GM21526 (cell line): ENCODE measurements at regions not wholly inside any gene's neighbourhood (a gene's known extent, or its start where the extent isn't known, plus 50 kb on each side); places are given as distances from the start of the nearest gene placed in this dataset.
"Not testable (repeated sequence)": the region's sequence is repeated elsewhere in the genome, so short reads cannot be mapped to it uniquely, and the experiment has no call there.

ENCODE experiments used
- ATAC-seq: cut with Tn5 transposase; IDR thresholded peaks from one replicate; pipeline ENCODE4 v1.9.1; 2021; ENCODE audit warnings: moderate library complexity; ENCODE audit not compliant: unreplicated experiment, low FRiP score

- no peak for ATAC-seq
Observed at GRCh38 chr6:6930223-6930880, 177.4 kb upstream of the RREB1 start.

- no peak for ATAC-seq
Observed at GRCh38 chr6:6931071-6932025, 176.4 kb upstream of the RREB1 start.

GRCh38 chr6:6932341-6932740, 175.4 kb upstream of the RREB1 start:
- ATAC-seq: no peak

- ATAC-seq: no peak
Observed at GRCh38 chr6:6932968-6933367, 174.8 kb upstream of the RREB1 start.

- ATAC-seq: no peak
Observed at GRCh38 chr6:6940031-6941025, 167.4 kb upstream of the RREB1 start.

GRCh38 chr6:6941201-6941600, 166.6 kb upstream of the RREB1 start:
- ATAC-seq: no peak

- ATAC-seq: no peak
Observed at GRCh38 chr6:6942091-6942490, 165.7 kb upstream of the RREB1 start.

- ATAC-seq: no peak
Observed at GRCh38 chr6:6942831-6943230, 164.9 kb upstream of the RREB1 start.

GRCh38 chr6:6943421-6943820, 164.3 kb upstream of the RREB1 start:
- ATAC-seq: no peak

GRCh38 chr6:6946206-6947155, 161.3 kb upstream of the RREB1 start:
- no peak for ATAC-seq

- ATAC-seq: no peak
Observed at GRCh38 chr6:6950373-6951145, 157.2 kb upstream of the RREB1 start.

- ATAC-seq: no peak
Observed at GRCh38 chr6:6951355-6951754, 156.4 kb upstream of the RREB1 start.

GRCh38 chr6:6952484-6952883, 155.3 kb upstream of the RREB1 start:
- no peak for ATAC-seq

GRCh38 chr6:6952927-6953326, 154.8 kb upstream of the RREB1 start:
- not testable (repeated sequence) for ATAC-seq

GRCh38 chr6:6960571-6961251, 147.1 kb upstream of the RREB1 start:
- ATAC-seq: no peak

- no peak for ATAC-seq
Observed at GRCh38 chr6:6962086-6962485, 145.7 kb upstream of the RREB1 start.

GRCh38 chr6:6962699-6963098, 145.1 kb upstream of the RREB1 start:
- ATAC-seq: no peak

- ATAC-seq: not testable (repeated sequence)
Observed at GRCh38 chr6:6963390-6963789, 144.4 kb upstream of the RREB1 start.
